Activated CD4-positive, alpha-beta T cell treated with anti-CD3 and anti-CD28 coated beads for 36 hours (primary cell): ENCODE measurements at regions not wholly inside any gene's neighbourhood (a gene's known extent, or its start where the extent isn't known, plus 50 kb on each side); places are given as distances from the start of the nearest gene placed in this dataset.

Experiments used
- ATAC-seq: fragments of 200-7000 bp; cut with Tn5 transposase; one replicate; pipeline ENCODE4 v1.10.0; 2021; ENCODE audit warnings: mild to moderate bottlenecking, moderate library complexity
- CTCF ChIA-PET: fragments of 350-600 bp; sonication (Branson Sonifier 250); formaldehyde crosslinking; loops from one replicate; lab custom pipeline; 2021; ENCODE audit warnings: antibody characterized with exemption; lab: Charles Lee
- POLR2A ChIA-PET: fragments of 350-600 bp; sonication (Branson Sonifier 250); formaldehyde crosslinking; loops from one replicate; lab custom pipeline; 2021; ENCODE audit warnings: antibody characterized with exemption, inconsistent platforms; lab: Charles Lee
- DNase-seq: peaks from one replicate; pipeline ENCODE4 v3.0.0-alpha.2; 2020
- H3K27ac Mint-ChIP-seq: one replicate; pipeline ENCODE4 v1.8.0; 2021; ENCODE audit warnings: mixed read lengths
- H3K27me3 Mint-ChIP-seq: one replicate; pipeline ENCODE4 v1.8.0; 2021; ENCODE audit warnings: mixed read lengths
- H3K36me3 Mint-ChIP-seq: one replicate; pipeline ENCODE4 v1.8.0; 2021; ENCODE audit warnings: low read depth, mixed read lengths
- H3K4me1 Mint-ChIP-seq: one replicate; pipeline ENCODE4 v1.8.0; 2021; ENCODE audit warnings: mixed read lengths
- H3K4me3 Mint-ChIP-seq: one replicate; pipeline ENCODE4 v1.8.0; 2021; ENCODE audit warnings: mild to moderate bottlenecking, moderate library complexity, mixed read lengths
- H3K9me3 Mint-ChIP-seq: one replicate; pipeline ENCODE4 v1.8.0; 2021; ENCODE audit warnings: low read depth, mixed read lengths
- intact Hi-C, 2 experiments: fragments of 100-400 bp; cut with DNase I in 1 of 2; cut with micrococcal nuclease in 1 of 2; formaldehyde crosslinking; loops; one replicate each; pipeline versions ENCODE4 v1.14.2 to v1.15.1; 2022 to 2024; cut with DNase I, micrococcal nuclease

DNA sequence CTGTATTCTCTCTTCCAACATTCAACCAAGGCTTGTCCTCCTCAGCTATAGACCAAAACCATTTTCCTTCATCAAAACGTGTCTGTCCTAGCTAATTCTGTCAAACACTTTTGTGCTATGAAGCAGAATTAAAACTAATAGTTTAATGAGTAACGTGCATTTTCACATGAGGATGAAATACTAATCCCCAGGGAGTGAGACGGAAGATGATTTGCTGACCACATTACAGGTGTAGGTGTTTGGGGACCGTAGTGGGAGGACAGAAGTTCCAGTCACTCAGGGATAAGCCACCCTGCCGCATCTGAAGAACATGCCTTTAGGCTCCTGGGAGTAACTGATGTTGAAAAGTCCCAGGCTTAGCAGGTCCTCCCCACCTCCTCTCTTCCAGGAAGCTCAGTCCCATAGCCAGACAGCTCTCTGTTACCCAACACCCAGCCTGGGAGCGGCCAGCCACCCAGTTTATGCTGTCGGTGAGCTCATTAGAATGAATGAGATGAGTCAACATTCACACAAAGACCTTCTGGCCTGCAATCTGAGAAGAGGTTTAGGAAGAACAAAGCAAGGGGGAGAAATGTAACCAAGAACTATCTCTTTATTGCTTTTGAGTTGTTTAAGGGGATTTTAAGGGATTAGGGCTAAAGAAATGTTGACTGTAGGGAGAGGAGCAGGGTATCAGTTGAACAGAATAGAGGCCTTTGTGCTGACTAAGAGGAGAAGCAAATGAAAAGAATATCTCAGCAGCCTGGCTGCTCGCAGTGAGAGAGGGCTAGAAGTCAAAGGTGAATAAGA, 122.5 kb downstream of the FOXI3 start:
- DNase-seq, result no peak
- CTCF ChIA-PET, result no interaction called here
- Mint-ChIP-seq H3K27me3 (peaks cover 22% of the 10 kb centered on the region), H3K4me1 (no peaks in the 10 kb centered on the region), H3K27ac (no peak overlapping the region), H3K4me3 (no peak overlapping the region), H3K9me3 (no peaks in the 10 kb centered on the region), H3K36me3 (no peaks in the 10 kb centered on the region)
- POLR2A ChIA-PET, result no interaction called here
- ATAC-seq, result no peak
- intact Hi-C loops, result no loop called here

DNA sequence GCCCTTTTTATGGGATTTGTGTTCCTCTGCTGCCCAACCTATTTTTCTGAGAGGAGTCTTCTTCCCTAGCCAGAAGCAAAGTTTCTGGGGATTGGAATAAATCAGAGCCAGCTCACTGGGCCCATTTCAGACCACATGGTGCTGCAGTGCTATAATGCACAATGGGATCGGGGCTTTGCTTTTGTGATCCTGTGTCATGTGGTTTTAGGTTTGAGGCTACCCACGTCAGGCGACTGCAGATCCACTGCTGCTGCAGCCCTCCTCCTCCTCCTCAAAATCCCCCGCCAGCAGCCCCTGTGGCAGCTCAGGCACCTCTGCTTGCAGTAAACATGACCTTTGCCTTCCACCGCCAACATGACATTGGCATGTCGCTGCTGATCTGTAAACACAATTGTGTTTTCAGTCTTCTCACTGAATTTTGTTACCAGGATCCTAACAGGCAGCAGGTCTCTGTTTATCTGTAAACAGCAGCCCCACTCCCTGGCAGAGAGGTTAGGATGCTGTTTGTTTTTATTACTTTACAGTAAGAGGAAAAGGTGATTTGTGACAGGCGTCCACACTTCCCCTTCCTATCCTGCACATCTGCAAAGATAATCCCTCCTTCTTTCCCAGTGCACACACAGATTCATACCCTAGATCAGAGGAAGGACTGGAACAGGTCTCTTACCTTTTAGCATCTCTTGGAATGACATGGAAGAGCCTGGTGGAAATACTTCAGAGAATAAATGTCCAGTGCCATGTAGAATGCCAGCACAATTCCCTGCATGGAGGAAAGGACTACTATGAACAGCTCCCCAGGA, 130.8 kb downstream of the FOXI3 start:
- DNase-seq (no peak), ATAC-seq (no peak)
- Mint-ChIP-seq H3K27ac (no peak overlapping the region), H3K27me3 (peaks cover 5% of the 10 kb centered on the region), H3K9me3 (no peaks in the 10 kb centered on the region), H3K4me3 (no peak overlapping the region), H3K4me1 (no peaks in the 10 kb centered on the region), H3K36me3 (no peaks in the 10 kb centered on the region)
- intact Hi-C loops, result no loop called here
- ChIA-PET CTCF (interaction anchor here (0.7 kb wide), 1 partner anchor 10 kb away, joined by 3 read pairs; no protein-coding TSS in a partner anchor), POLR2A (no interaction called here)

GRCh38 chr2:88320076-88320773, 132.3 kb downstream of the FOXI3 start:
- H3K4me3 Mint-ChIP-seq, result no peak overlapping the region
- DNase-seq (no peak), ATAC-seq (no peak)
- ChIA-PET CTCF (interaction anchor here (0.6 to 1.2 kb wide), 2 partner anchors 13 to 30 kb away, joined by 3 read pairs; no protein-coding TSS in a partner anchor), POLR2A (no interaction called here)
- no peak overlapping the region for H3K27ac Mint-ChIP-seq
- no peaks in the 10 kb centered on the region for H3K4me1 Mint-ChIP-seq
- no peaks in the 10 kb centered on the region for H3K9me3 Mint-ChIP-seq
- intact Hi-C loops, result no loop called here
- peaks cover 7% of the 10 kb centered on the region for H3K27me3 Mint-ChIP-seq
- H3K36me3 Mint-ChIP-seq, result no peaks in the 10 kb centered on the region

GRCh38 chr2:88318956-88319330, 133.6 kb downstream of the FOXI3 start:
- H3K27me3 Mint-ChIP-seq, result peaks cover 7% of the 10 kb centered on the region
- intact Hi-C loops, result no loop called here
- POLR2A ChIA-PET, result no interaction called here

DNA sequence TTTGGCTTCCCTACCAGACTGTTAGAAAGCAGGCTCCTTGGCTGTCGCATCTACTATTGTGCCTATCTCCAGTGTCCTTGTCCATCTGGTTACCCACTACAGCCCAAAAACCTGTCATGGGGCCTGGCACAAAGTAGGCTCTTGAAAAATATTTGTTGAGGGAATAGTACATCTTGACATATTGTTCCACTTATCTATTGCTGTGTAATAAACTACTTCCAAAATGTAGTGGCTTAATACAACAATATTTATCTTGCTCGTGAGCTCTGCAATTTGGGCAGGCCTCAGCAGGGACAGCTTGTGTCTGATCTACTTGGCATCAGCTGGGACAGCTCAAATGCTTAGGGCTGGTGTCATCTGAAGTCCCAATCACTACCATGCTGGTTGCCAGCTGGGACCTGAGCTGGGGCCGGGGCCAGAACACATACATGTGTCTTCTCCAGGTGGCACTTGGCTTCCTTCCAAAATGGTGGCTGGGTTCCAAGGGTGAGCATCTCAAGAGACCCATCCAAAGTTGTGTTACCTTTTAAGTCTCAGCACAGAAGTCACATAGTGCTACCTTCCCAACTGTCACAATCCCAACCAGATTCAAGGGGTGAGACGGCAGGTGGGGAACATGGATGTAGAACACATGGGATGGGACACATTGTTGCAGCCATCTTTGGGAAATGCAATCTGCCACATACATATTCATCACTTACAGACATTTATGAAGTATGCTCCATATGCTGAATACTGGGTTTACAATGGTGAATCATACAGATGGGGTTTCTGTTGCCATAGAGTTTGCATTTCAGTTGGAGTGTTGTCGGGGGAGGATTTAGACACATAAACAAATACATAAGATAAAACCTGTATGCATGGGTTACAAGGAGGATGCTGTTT, 134.2 kb downstream of the FOXI3 start:
- Mint-ChIP-seq H3K9me3 (no peaks in the 10 kb centered on the region), H3K27me3 (peaks cover 7% of the 10 kb centered on the region), H3K27ac (no peak overlapping the region), H3K4me3 (no peak overlapping the region), H3K4me1 (no peaks in the 10 kb centered on the region), H3K36me3 (no peaks in the 10 kb centered on the region)
- DNase-seq (no peak), ATAC-seq (no peak)
- intact Hi-C loops, result no loop called here
- ChIA-PET CTCF (no interaction called here), POLR2A (no interaction called here)

More at GRCh38 chr2:88318956-88319330, 133.6 kb downstream of the FOXI3 start:
- H3K4me1 Mint-ChIP-seq, result no peaks in the 10 kb centered on the region
- H3K27ac Mint-ChIP-seq, result no peak overlapping the region
- no peak for ATAC-seq
- H3K4me3 Mint-ChIP-seq, result no peak overlapping the region
- DNase-seq, result no peak
- CTCF ChIA-PET, result no interaction called here
- no peaks in the 10 kb centered on the region for H3K9me3 Mint-ChIP-seq
- H3K36me3 Mint-ChIP-seq, result no peaks in the 10 kb centered on the region

- no peak overlapping the region for H3K4me3 Mint-ChIP-seq
- ChIA-PET POLR2A (no interaction called here), CTCF (interaction anchor here (0.7 kb wide), 1 partner anchor 17 kb away, joined by 3 read pairs; no protein-coding TSS in a partner anchor)
- ATAC-seq (no peak), DNase-seq (no peak)
- no peaks in the 10 kb centered on the region for H3K9me3 Mint-ChIP-seq
- intact Hi-C loops, result no loop called here
- peaks cover 7% of the 10 kb centered on the region for H3K27me3 Mint-ChIP-seq
- no peaks in the 10 kb centered on the region for H3K36me3 Mint-ChIP-seq
- H3K4me1 Mint-ChIP-seq, result no peaks in the 10 kb centered on the region
- no peak overlapping the region for H3K27ac Mint-ChIP-seq
These were observed 140.6 kb downstream of the THNSL2 start for GRCh38 chr2:88310787-88311186.

GRCh38 chr2:88307817-88308216, 137.7 kb downstream of the THNSL2 start:
- Mint-ChIP-seq H3K27me3 (peaks cover 14% of the 10 kb centered on the region), H3K27ac (no peak overlapping the region), H3K4me1 (no peaks in the 10 kb centered on the region), H3K4me3 (no peak overlapping the region), H3K36me3 (peaks cover 1% of the 10 kb centered on the region), H3K9me3 (no peaks in the 10 kb centered on the region)
- ChIA-PET CTCF (interaction anchor here (0.7 to 1.2 kb wide), 2 partner anchors 12 to 248 kb away, joined by 3 read pairs; no protein-coding TSS in a partner anchor), POLR2A (no interaction called here)
- peak; percentile 38 for DNase-seq
- intact Hi-C loops, result loop anchor here in 1 of 2 experiments (2.0 kb wide), 1 partner anchor 117 kb away; no protein-coding TSS in a partner anchor
- ATAC-seq, result no peak

- no peaks in the 10 kb centered on the region for H3K9me3 Mint-ChIP-seq
- ATAC-seq (no peak), DNase-seq (no peak)
- H3K36me3 Mint-ChIP-seq, result peaks cover 1% of the 10 kb centered on the region
- ChIA-PET CTCF (no interaction called here), POLR2A (no interaction called here)
- intact Hi-C loops, result no loop called here
- peaks cover 14% of the 10 kb centered on the region for H3K27me3 Mint-ChIP-seq
- no peak overlapping the region for H3K4me3 Mint-ChIP-seq
- H3K27ac Mint-ChIP-seq, result no peak overlapping the region
- H3K4me1 Mint-ChIP-seq, result no peaks in the 10 kb centered on the region
These were observed 133.7 kb downstream of the THNSL2 start for GRCh38 chr2:88303865-88304264.

- Mint-ChIP-seq H3K4me1 (no peaks in the 10 kb centered on the region), H3K4me3 (no peak overlapping the region), H3K9me3 (no peaks in the 10 kb centered on the region), H3K36me3 (no peaks in the 10 kb centered on the region), H3K27ac (no peak overlapping the region), H3K27me3 (peaks cover 2% of the 10 kb centered on the region)
- intact Hi-C loops, result no loop called here
- DNase-seq (no peak), ATAC-seq (no peak)
- ChIA-PET CTCF (no interaction called here), POLR2A (no interaction called here)
These were observed 126.1 kb downstream of the THNSL2 start for GRCh38 chr2:88296247-88296646.

GRCh38 chr2:88283886-88284592, 113.9 kb downstream of the THNSL2 start:
- no peak for DNase-seq

More at GRCh38 chr2:88283886-88284592, 113.9 kb downstream of the THNSL2 start:
- H3K27ac Mint-ChIP-seq, result no peak overlapping the region
- H3K36me3 Mint-ChIP-seq, result no peaks in the 10 kb centered on the region
- intact Hi-C loops, result no loop called here
- no peaks in the 10 kb centered on the region for H3K4me1 Mint-ChIP-seq
- ChIA-PET CTCF (no interaction called here), POLR2A (no interaction called here)
- H3K9me3 Mint-ChIP-seq, result no peaks in the 10 kb centered on the region
- H3K4me3 Mint-ChIP-seq, result no peak overlapping the region
- ATAC-seq, result no peak
- peaks cover 13% of the 10 kb centered on the region for H3K27me3 Mint-ChIP-seq
